HG03064 (cell line): ENCODE measurements at regions not wholly inside any gene's neighbourhood (a gene's known extent, or its start where the extent isn't known, plus 50 kb on each side); places are given as distances from the start of the nearest gene placed in this dataset.
"Not testable (repeated sequence)": the region's sequence is repeated elsewhere in the genome, so short reads cannot be mapped to it uniquely, and the experiment has no call there.

Experiments
- ATAC-seq: cut with Tn5 transposase; IDR thresholded peaks from one replicate; pipeline ENCODE4 v1.9.1; 2021; ENCODE audit warnings: low read depth; ENCODE audit not compliant: unreplicated experiment

DNA sequence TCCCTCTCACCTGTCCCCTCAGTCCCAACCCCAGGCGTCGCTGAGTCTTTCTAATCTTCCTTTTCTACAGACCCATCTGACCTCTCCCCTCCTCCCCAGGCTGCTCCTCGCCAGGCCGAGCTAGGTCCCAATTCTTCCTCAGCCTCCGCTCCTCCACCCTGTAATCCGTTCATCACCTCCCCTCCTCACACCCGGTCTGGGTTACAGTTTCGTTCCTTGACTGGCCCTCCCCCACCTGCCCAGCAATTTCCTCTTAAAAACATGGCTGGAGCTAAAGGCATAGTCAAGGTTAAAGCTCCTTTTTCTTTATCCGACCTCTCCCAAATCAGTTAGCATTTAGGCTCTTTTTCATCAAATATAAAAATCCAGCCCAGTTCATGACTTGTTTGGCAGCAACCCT lies 262.0 kb downstream of the SMARCA2 start:
- ATAC-seq, result not testable (repeated sequence)

GRCh38 chr9:2277644-2278043 lies 262.5 kb downstream of the SMARCA2 start:
- ATAC-seq, result not testable (repeated sequence)

DNA sequence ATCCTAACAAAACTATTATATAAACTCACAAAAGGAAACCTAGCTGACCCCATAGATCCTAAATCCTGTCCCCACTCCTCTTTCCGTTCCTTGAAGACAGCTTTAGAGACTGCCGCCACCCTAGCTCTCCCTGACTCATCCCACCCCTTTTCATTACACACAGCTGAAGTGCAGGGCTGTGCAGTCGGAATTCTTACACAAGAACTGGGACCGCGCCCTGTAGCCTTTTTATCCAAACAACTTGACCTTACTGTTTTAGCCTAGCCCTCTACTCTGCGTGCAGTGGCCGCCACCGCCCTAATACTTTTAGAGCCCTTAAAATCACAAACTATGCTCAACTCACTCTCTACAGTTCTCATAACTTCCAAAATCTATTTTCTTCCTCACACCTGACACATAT lies 264.0 kb downstream of the SMARCA2 start:
- not testable (repeated sequence) for ATAC-seq

DNA sequence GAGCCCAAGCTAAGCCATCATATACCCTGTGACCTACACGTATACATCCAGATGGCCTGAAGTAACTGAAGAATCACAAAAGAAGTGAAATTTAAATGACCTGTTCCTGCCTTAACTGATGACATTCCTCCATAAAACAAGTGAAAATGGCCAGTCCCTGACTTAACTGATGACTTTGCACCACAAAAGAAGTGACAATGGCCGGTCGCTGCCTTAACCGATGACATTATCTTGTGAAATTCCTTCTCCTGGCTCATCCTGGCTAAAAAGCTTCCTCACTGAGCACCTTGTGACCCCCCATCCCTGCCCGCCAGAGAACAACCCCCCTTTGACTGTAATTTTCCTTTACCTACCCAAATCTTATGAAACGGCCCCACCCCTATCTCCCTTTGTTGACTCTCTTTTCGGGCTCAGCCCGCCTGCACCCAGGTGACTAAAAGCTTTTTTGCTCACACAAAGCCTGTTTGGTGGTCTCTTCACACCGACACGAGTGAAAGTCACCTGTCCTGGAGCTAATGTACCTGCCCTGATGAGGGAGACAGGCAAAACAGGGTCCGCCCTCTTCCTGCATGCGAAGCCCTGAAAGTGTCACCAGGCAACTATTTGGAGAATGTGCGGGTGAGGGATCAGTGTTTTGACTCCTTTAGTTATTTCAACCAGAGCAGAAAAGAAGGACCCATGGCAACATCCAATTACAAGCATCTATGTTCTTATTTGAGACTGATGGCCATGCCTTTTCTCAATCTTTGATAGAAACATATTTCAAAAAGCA lies 266.1 kb downstream of the SMARCA2 start:
- no peak for ATAC-seq

GRCh38 chr9:2281803-2282185 lies 266.6 kb downstream of the SMARCA2 start:
- ATAC-seq, result no peak

DNA sequence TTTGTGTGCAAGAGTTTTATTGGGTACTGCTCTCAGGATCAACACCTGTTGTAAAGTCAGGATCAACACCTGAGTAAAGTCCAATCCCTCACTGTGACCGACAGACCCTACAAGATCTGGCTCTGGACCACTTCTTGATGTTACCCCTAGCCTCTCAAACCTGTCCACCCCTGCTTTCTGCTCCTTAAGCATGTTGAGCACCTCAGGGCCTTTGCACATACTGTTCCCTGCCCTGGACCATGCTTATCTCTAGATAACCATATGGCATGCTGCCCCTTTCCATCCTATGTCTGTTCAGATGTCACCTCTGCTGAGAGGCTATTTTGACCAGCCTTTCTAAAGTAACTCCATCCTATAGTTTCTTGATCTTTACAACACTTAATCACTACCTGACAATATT lies 269.6 kb downstream of the SMARCA2 start:
- no peak for ATAC-seq

- ATAC-seq, result no peak
Measured at GRCh38 chr9:2285416-2286332, 270.5 kb downstream of the SMARCA2 start.

GRCh38 chr9:2286333-2286705 lies 271.2 kb downstream of the SMARCA2 start:
- ATAC-seq, result no peak

DNA sequence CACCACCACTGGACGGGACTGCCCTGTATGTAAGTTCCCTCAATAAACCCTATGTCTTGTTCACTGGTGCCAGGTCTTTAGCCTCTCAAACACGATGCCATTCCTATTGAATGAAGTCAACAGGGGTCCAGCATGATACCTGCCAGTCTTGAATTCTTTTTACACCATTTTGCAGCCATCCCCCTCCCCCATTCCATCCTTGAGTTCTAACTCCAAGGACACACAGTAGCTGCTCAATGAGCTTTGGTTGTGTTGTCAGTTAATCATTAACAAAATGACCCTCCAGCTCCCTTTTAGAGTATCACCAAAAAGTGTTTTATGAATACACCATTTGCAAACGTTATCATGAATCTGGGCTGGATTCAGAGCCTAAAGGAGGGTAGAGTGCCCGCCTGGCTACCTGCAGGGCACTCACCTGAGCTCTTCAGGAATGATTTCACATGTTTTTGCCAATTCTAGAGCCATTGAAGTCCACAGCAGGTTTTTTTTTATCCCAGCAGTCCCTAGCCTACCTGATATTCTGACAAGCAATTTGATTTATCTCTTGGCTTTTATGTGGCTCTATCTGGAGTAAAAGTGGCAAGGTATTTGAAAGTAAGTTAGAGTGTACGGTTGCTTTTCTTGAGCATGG lies 271.8 kb downstream of the SMARCA2 start:
- no peak for ATAC-seq

GRCh38 chr9:2288309-2288708 lies 273.2 kb downstream of the SMARCA2 start:
- no peak for ATAC-seq

DNA sequence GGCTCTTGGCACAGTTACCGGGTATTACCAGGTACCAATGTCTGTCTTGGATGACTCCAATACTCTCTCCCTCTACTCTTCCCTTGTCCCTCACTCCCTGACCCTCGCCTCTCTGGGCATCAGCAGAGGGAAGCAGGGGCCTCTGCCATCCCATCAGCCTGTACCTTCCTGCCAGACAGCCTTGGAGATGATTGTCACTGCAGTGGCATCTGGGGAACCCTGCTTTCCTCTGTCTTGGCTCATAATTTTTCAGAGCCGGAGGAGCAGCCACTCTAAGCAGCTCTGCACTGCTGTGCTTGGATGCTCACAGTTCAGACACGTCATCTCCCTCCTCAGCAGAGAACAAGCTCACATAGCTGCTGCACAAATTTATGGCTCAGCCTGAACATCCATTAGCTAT lies 274.1 kb downstream of the SMARCA2 start:
- ATAC-seq, result no peak

DNA sequence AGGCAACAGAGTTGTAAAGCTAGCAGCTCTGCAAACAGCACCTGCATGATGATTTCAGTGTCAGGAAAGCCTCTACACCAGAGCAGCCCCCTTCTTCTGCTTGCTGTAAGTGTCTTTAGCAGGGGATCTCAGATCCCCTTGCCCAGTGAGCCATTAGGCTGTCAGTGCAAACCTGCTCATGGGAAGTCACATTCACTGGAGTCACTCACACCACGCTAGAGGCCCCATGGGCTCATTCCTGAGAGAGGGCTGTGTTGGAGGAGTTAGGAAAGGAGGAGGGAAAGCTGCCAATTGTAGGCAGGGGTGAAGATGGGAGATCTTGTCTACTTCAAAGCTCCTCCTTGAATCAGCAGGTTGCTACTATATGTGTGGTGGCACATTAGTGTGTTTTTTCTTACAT lies 275.2 kb downstream of the SMARCA2 start:
- ATAC-seq, result no peak

DNA sequence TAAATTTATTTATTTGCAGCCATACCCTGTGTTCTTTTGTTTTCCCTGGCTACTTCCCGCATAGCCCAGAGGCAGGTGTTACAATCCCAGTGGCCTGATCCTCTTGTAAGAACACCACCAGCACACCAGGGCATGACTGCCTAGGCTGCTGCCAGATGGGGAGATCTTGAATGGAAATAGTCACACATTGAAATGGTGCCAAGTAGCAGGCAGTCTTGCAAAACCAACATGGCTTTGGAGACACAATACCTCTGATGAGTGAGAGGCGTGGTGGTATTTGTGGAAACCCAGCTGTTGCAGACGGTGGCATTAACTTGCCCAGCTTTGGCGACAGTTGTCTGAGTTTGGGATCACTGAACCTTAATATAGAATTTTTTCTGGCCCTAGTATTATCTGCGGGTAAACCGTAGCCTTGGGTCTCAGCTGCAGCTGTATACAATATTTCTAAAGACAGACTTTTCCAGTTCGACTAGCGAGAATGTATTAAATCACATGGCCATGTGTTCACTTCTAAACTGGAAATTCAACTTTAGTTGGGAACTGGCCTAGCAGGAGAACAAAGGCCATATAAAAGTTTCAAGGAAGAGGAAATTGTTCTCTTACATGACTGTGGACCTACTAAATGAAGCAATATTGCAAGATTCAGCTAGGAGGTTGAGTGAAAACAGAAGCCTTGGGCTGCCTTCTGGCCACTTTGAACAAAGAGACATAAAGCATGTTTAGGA lies 277.0 kb downstream of the SMARCA2 start:
- no peak for ATAC-seq

DNA sequence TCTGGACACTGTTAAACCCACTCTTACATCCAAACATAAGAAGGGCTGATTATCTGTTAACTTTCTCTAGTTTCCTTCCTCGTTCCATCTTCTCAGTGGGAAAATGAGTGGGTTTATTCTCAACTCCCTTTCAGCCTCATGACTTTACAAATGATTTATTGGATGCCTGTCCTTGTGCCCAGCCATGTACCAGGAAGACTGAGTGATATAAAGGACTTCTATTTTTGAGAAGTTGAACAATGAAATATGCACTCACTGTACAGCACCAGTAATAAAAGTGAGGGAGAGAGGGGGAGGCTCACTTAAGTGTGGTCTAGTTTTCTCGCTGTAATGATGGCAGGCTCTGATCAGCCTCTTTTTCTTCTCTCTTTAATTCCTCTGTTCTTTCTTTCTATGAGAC lies 277.6 kb downstream of the SMARCA2 start:
- ATAC-seq, result no peak

GRCh38 chr9:2297771-2298170 lies 282.6 kb downstream of the SMARCA2 start:
- no peak for ATAC-seq

DNA sequence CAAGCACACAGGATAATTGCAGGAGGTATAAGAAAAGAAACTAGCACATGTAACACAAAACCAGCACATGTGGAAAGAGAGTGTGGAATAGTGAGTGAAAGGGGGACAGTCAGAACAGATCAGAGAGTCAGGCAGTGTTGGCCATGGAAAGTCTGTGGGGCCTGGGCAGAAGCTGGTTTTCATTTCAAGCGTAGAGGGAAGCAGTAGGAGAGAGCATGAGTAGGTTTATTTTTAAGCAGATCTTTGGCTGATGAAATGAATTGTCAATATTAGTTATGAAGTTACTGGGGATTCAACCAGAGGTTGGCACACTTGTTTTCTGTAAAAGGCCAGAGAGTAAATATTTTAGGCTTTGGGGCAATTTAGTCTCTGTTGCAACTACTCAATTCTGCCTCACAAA lies 283.1 kb downstream of the SMARCA2 start:
- ATAC-seq, result no peak

GRCh38 chr9:2299156-2299842 lies 284.2 kb downstream of the SMARCA2 start:
- no peak for ATAC-seq

DNA sequence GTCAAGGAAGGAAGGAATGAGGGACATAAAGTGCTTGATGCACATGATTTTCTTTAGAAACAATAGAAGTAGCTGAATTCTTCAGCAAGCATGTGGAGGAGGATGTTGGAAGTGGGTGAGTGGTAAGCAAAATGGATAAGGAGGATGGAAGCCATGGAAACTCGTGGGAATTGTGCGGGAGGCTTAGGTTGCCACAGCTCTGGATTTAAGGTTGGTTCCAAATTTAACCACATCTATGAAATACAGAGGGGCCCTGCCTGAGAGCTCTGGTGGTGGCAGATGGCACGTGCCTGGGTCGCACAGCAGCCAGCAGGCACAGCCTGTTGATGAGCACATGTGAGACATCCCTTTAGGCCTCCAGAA lies 284.7 kb downstream of the SMARCA2 start:
- no peak for ATAC-seq

GRCh38 chr9:2300325-2300724 lies 285.2 kb downstream of the SMARCA2 start:
- no peak for ATAC-seq

GRCh38 chr9:2302606-2303005 lies 287.5 kb downstream of the SMARCA2 start:
- ATAC-seq, result no peak
